Neural progenitor cell (in vitro differentiated cells): ENCODE measurements at regions not wholly inside any gene's neighbourhood (a gene's known extent, or its start where the extent isn't known, plus 50 kb on each side); places are given as distances from the start of the nearest gene placed in this dataset.

Source experiments
- DNase-seq: peaks from one replicate; pipeline ENCODE4 v3.0.0-alpha.2; 2016; ENCODE audit warnings: low spot score
- H2AFZ ChIP-seq: fragments of 200-600 bp; sonication (generic); replicated peaks from 2 replicates; pipeline ENCODE4 v1.6.1; 2016; ENCODE audit warnings: antibody characterized with exemption
- H3F3A ChIP-seq: fragments of 200-600 bp; sonication (generic); 2 replicates; pipeline ENCODE4 v1.6.1; 2016; ENCODE audit warnings: antibody characterized with exemption, low read depth
- H3K27ac ChIP-seq: fragments of 200-600 bp; sonication (generic); 2 replicates; pipeline ENCODE4 v1.5.1; 2016; ENCODE audit warnings: mild to moderate bottlenecking
- H3K27me3 ChIP-seq: fragments of 200-600 bp; sonication (generic); 2 replicates; pipeline ENCODE4 v1.6.1; 2016; ENCODE audit warnings: mild to moderate bottlenecking, moderate library complexity
- H3K36me3 ChIP-seq: fragments of 200-600 bp; sonication (generic); 2 replicates; pipeline ENCODE4 v1.5.1; 2016
- H3K4me1 ChIP-seq: fragments of 200-600 bp; sonication (generic); 2 replicates; pipeline ENCODE4 v1.6.1; 2016; ENCODE audit warnings: mixed run types
- H3K4me2 ChIP-seq: fragments of 200-600 bp; sonication (generic); 2 replicates; pipeline ENCODE4 v1.6.1; 2016
- H3K4me3 ChIP-seq: fragments of 200-600 bp; sonication (generic); 2 replicates; pipeline ENCODE4 v1.5.1; 2016
- H3K79me2 ChIP-seq: fragments of 200-600 bp; sonication (generic); 2 replicates; pipeline ENCODE4 v1.6.1; 2016; ENCODE audit warnings: low read depth
- H3K9ac ChIP-seq: fragments of 200-600 bp; sonication (generic); 2 replicates; pipeline ENCODE4 v1.6.1; 2016
- H3K9me3 ChIP-seq: fragments of 200-600 bp; sonication (generic); 2 replicates; pipeline ENCODE4 v1.5.1; 2016; ENCODE audit warnings: low read depth
- H4K20me1 ChIP-seq: fragments of 200-600 bp; sonication (generic); 2 replicates; pipeline ENCODE4 v1.6.1; 2016; ENCODE audit warnings: low read depth
- H3K27ac Mint-ChIP-seq: 3 replicates; pipeline ENCODE4 v1.8.0; 2021; ENCODE audit warnings: mixed read lengths
- H3K27me3 Mint-ChIP-seq: 2 replicates; pipeline ENCODE4 v1.8.0; 2022; ENCODE audit warnings: low read depth, mild to moderate bottlenecking, inconsistent platforms, moderate library complexity, mixed read lengths; ENCODE audit not compliant: insufficient read depth
- H3K36me3 Mint-ChIP-seq: 3 replicates; pipeline ENCODE4 v1.8.0; 2021; ENCODE audit warnings: mixed read lengths
- H3K4me1 Mint-ChIP-seq: 3 replicates; pipeline ENCODE4 v1.8.0; 2021; ENCODE audit warnings: mixed read lengths
- H3K4me3 Mint-ChIP-seq: 3 replicates; pipeline ENCODE4 v1.8.0; 2021; ENCODE audit warnings: mild to moderate bottlenecking, moderate library complexity, mixed read lengths
- H3K9me3 Mint-ChIP-seq: 3 replicates; pipeline ENCODE4 v1.8.0; 2020; ENCODE audit warnings: mixed read lengths
- EZH2 ChIP-seq: fragments of 200-600 bp; sonication (generic); IDR thresholded peaks from 2 replicates; pipeline ENCODE4 v1.6.1; 2017; ENCODE audit warnings: antibody characterized with exemption, mild to moderate bottlenecking, moderate library complexity
- EZH2phosphoT487 ChIP-seq: fragments of 200-600 bp; sonication (generic); IDR thresholded peaks from 2 replicates; pipeline ENCODE4 v1.6.1; 2017; ENCODE audit warnings: antibody characterized with exemption
- TF ChIP-seq, protein P1 (sequence below): fragments of 200-600 bp; sonication (generic); IDR thresholded peaks from 2 replicates; pipeline ENCODE4 v1.5.1; 2017; ENCODE audit warnings: antibody characterized with exemption, mild to moderate bottlenecking

DNA sequence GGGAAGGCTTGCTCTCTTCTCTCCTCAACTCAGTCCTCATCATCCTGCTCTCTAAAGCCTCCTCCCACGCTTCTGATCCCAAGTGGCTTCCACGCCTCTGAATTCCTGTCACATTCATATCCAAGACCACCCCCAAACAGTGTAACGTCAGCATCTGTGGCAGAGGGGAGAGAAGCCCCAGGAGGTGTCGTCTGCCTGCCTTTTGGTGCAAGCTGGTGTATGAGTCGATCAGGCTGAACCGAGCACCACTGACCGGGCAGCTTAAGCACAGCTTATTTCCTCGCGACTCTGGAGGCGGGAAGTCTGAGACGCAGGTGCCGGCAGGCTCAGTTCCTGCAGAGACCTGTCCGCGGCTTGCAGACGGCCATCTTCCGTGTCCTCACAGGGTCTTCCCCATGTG, 123.8 kb upstream of the RAB4A start:
- H3K27ac Mint-ChIP-seq = peak overlapping the region; percentile 44
- Histone ChIP-seq H2AFZ (peak overlapping the region; percentile 24), H3F3A (peaks cover 8% of the 10 kb centered on the region), H3K4me1 (peaks cover 23% of the 10 kb centered on the region), H3K79me2 (no peaks in the 10 kb centered on the region), H3K4me2 (no peak overlapping the region), H3K27me3 (no peaks in the 10 kb centered on the region), H3K36me3 (no peaks in the 10 kb centered on the region), H3K4me3 (no peak overlapping the region), H3K9ac (no peak overlapping the region), H3K9me3 (no peaks in the 10 kb centered on the region), H4K20me1 (no peaks in the 10 kb centered on the region), H3K27ac (no peak overlapping the region)
- H3K4me3 Mint-ChIP-seq = peak overlapping the region; percentile 1
- DNase-seq = peak; percentile 50
- H3K4me1 Mint-ChIP-seq = peaks cover 8% of the 10 kb centered on the region
- peaks cover 22% of the 10 kb centered on the region for H3K27me3 Mint-ChIP-seq
- TF ChIP-seq EZH2phosphoT487 (no peak), EZH2 (no peak)
- TF ChIP-seq, protein P1, sequence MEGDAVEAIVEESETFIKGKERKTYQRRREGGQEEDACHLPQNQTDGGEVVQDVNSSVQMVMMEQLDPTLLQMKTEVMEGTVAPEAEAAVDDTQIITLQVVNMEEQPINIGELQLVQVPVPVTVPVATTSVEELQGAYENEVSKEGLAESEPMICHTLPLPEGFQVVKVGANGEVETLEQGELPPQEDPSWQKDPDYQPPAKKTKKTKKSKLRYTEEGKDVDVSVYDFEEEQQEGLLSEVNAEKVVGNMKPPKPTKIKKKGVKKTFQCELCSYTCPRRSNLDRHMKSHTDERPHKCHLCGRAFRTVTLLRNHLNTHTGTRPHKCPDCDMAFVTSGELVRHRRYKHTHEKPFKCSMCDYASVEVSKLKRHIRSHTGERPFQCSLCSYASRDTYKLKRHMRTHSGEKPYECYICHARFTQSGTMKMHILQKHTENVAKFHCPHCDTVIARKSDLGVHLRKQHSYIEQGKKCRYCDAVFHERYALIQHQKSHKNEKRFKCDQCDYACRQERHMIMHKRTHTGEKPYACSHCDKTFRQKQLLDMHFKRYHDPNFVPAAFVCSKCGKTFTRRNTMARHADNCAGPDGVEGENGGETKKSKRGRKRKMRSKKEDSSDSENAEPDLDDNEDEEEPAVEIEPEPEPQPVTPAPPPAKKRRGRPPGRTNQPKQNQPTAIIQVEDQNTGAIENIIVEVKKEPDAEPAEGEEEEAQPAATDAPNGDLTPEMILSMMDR = no peak
- no peaks in the 10 kb centered on the region for H3K36me3 Mint-ChIP-seq
- H3K9me3 Mint-ChIP-seq = no peaks in the 10 kb centered on the region

DNA sequence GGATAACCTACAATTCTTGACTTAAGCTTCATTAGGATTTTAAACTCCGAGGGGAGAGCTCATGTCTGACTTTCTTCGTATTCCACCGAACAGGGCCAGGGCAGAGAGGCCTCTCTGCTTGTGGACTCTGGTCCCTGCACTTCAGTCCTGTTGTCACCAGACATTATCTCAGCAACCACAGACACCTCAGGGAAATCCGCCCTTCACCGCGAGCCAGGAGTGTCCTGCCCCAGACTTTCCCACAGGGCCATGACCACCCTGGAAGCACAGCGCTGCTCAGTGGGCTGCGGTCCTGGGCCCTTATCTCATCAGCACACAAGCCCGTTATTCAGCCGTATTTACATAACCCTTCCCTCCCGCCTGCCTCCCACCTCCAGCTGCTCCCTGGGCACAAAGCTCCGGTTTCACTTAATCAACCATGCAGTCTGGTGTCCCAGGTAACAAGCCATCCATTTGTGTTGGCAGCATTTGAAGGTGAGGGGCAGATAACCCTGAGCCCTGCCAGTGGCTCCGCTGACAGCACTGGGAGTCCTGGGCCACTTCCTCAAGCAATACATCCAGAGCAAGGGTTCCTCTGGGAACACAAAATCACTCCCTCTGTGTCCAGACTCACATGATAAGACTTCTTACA, 122.8 kb upstream of the RAB4A start:
- no peak overlapping the region for H3K4me2 ChIP-seq
- TF ChIP-seq, protein P1 = no peak
- TF ChIP-seq EZH2phosphoT487 (no peak), EZH2 (no peak)

DNA sequence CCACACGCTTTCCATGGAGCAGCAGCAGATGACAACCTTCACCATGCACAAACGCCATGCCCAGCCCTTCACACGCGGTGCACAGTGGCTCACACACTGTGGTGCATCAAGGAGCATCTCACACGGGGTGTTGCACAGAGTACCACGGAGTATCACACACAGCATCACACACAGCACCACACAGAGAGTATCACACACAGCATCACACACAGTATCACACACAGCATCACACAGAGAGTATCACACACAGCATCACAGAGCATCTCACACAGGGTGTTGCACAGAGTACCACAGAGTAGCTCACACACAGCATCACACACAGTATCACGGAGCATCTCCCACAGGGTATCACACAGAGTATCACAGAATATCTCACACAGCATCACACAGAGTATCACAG, 122.2 kb upstream of the RAB4A start:
- no peaks in the 10 kb centered on the region for H3K9me3 ChIP-seq
- H3K36me3 ChIP-seq = no peaks in the 10 kb centered on the region
- Mint-ChIP-seq H3K27ac (no peak overlapping the region), H3K4me3 (no peak overlapping the region), H3K36me3 (no peaks in the 10 kb centered on the region), H3K4me1 (peaks cover 8% of the 10 kb centered on the region), H3K27me3 (peaks cover 19% of the 10 kb centered on the region), H3K9me3 (no peaks in the 10 kb centered on the region)
- H3K4me2 ChIP-seq = no peak overlapping the region
- no peak overlapping the region for H3K9ac ChIP-seq
- no peak overlapping the region for H3K27ac ChIP-seq
- H3K4me1 ChIP-seq = peaks cover 23% of the 10 kb centered on the region
- no peaks in the 10 kb centered on the region for H3K79me2 ChIP-seq
- H3K4me3 ChIP-seq = no peak overlapping the region
- DNase-seq = no peak
- no peak overlapping the region for H2AFZ ChIP-seq
- no peaks in the 10 kb centered on the region for H3K27me3 ChIP-seq
- no peaks in the 10 kb centered on the region for H4K20me1 ChIP-seq
- TF ChIP-seq, protein P1 = no peak
- TF ChIP-seq EZH2phosphoT487 = no peak
- TF ChIP-seq EZH2 = no peak
- H3F3A ChIP-seq = peaks cover 8% of the 10 kb centered on the region

More for the DNA sequence above, 122.8 kb upstream of the RAB4A start:
- no peak overlapping the region for H3K9ac ChIP-seq
- Mint-ChIP-seq H3K4me3 (peak overlapping the region; percentile 34), H3K36me3 (no peaks in the 10 kb centered on the region), H3K27me3 (peaks cover 22% of the 10 kb centered on the region), H3K27ac (no peak overlapping the region), H3K4me1 (peaks cover 8% of the 10 kb centered on the region), H3K9me3 (no peaks in the 10 kb centered on the region)
- peaks cover 8% of the 10 kb centered on the region for H3F3A ChIP-seq
- H3K27me3 ChIP-seq = no peaks in the 10 kb centered on the region
- H3K36me3 ChIP-seq = no peaks in the 10 kb centered on the region
- DNase-seq = peak; percentile 66
- no peaks in the 10 kb centered on the region for H3K79me2 ChIP-seq
- no peak overlapping the region for H3K27ac ChIP-seq
- no peaks in the 10 kb centered on the region for H3K9me3 ChIP-seq
- H3K4me1 ChIP-seq = peaks cover 23% of the 10 kb centered on the region
- H2AFZ ChIP-seq = no peak overlapping the region
- no peak overlapping the region for H3K4me3 ChIP-seq
- no peaks in the 10 kb centered on the region for H4K20me1 ChIP-seq
